ENCODE measurements at regions not wholly inside any gene's neighbourhood (a gene's known extent, or its start where the extent isn't known, plus 50 kb on each side); places are given as distances from the start of the nearest gene placed in this dataset.

DNA sequence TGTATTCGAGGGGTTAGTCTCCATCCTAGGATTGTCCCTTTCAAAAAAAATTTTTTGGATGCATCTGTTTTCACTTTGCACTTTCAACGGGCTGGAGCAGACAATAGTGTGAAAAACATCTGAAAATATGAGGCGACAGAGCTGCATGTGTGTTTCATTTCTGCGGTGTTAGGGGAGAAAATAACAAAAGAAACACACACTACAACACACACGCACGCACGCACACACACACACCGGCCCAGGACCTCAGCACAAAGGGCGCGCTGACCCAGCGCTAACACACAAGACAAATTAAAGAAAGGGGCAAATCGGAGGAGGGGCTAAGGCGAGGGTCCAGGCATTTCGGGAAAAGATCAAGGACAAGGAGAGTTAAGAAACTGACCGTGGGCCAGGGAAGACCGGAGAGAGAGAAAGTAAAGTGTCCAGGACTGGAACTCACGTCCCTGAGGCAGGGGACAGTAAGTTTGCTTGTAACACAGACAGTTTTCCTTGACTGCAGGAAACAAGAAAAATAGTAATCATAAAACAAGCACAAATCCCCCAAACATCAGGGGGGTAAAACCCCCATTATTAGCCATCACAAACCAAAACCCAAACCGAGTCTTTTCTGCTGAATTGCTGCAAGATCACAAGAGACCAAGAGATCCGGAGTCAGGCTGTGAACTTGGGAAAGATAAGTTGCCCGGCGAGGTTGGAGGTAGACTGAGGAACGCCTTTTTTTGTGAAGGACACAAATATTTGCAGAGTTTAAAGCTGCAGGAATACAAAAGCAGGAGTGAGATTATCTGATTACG, 302.1 kb downstream of the PARP8 start:
- DNase-seq (ENCODE audit: low read depth, low spot score), result no peak

GRCh38 chr5:50969151-50970031, 303.0 kb downstream of the PARP8 start:
- H3K4me3 ChIP-seq (ENCODE audit: low read depth, low read length), result no peak overlapping the region
- DNase-seq (ENCODE audit: low read depth, low spot score), result no peak
- no peak for TF ChIP-seq CTCF (IDR thresholded peaks at IDR 0.05; ENCODE audit: low read depth, low read length)
- in situ Hi-C loops (cut with HindIII; ENCODE audit: low sequenced_read_pairs), result no loop called here

More for the DNA sequence above, 302.1 kb downstream of the PARP8 start:
- H3K4me3 ChIP-seq (ENCODE audit: low read depth, low read length), result no peak overlapping the region
- in situ Hi-C loops (cut with HindIII; ENCODE audit: low sequenced_read_pairs), result no loop called here
- TF ChIP-seq CTCF (IDR thresholded peaks at IDR 0.05; ENCODE audit: low read depth, low read length), result no peak

DNA sequence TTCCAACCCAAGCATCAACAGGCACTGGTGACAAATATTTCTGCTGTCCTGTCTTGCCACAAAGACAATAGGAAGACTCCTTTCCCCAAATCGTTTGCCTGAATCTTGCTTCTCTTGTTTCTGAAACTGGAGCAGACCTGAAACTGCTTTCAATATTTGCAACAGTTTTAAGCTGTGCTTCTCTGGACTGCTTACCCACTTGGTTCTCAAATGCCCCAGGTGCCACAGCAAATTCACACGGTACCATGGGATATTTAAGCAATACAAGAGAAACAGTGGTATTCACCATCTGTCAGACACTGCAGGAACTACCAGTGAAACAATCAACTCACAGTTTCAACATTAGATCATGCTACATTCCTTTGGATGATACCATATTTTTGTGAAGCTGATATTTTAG, 309.4 kb downstream of the PARP8 start:
- no peak for TF ChIP-seq CTCF (IDR thresholded peaks at IDR 0.05; ENCODE audit: low read depth, low read length)
- no peak for DNase-seq (ENCODE audit: low read depth, low spot score)
- in situ Hi-C loops (cut with HindIII; ENCODE audit: low sequenced_read_pairs), result no loop called here
- H3K4me3 ChIP-seq (ENCODE audit: low read depth, low read length), result no peak overlapping the region

- TF ChIP-seq CTCF (IDR thresholded peaks at IDR 0.05; ENCODE audit: low read depth, low read length), result no peak
- H3K4me3 ChIP-seq (ENCODE audit: low read depth, low read length), result no peak overlapping the region
- in situ Hi-C loops (cut with HindIII; ENCODE audit: low sequenced_read_pairs), result no loop called here
- DNase-seq (ENCODE audit: low read depth, low spot score), result no peak
Observed at GRCh38 chr5:50978924-50979323, 312.5 kb downstream of the PARP8 start.

GRCh38 chr5:50984640-50985039, 318.2 kb downstream of the PARP8 start:
- H3K4me3 ChIP-seq (ENCODE audit: low read depth, low read length), result no peak overlapping the region
- in situ Hi-C loops (cut with HindIII; ENCODE audit: low sequenced_read_pairs), result no loop called here
- no peak for TF ChIP-seq CTCF (IDR thresholded peaks at IDR 0.05; ENCODE audit: low read depth, low read length)
- DNase-seq (ENCODE audit: low read depth, low spot score), result no peak

- no peak for TF ChIP-seq CTCF (IDR thresholded peaks at IDR 0.05; ENCODE audit: low read depth, low read length)
- no peak overlapping the region for H3K4me3 ChIP-seq (ENCODE audit: low read depth, low read length)
- in situ Hi-C loops (cut with HindIII; ENCODE audit: low sequenced_read_pairs), result no loop called here
- no peak for DNase-seq (ENCODE audit: low read depth, low spot score)
Observed at GRCh38 chr5:50990296-50990924, 324.0 kb downstream of the PARP8 start.

Data from astrocyte of the spinal cord (primary cell).